GM12891 (cell line): ENCODE measurements at regions not wholly inside any gene's neighbourhood (a gene's known extent, or its start where the extent isn't known, plus 50 kb on each side); places are given as distances from the start of the nearest gene placed in this dataset.

Source experiments
- DNase-seq: peaks from one replicate; pipeline ENCODE4 v3.0.0; 2011; ENCODE audit warnings: low spot score; ENCODE audit not compliant: insufficient read length
- FAIRE-seq: peaks from 2 replicates; lab custom pipeline; 2011; peaks lifted over from hg19 to GRCh38; lab: Jason Lieb, UNC
- PAX5 ChIP-seq: IDR thresholded peaks from 2 replicates; pipeline ENCODE4 v1.6.1; 2011; ENCODE audit warnings: low read length, moderate library complexity, mild to moderate bottlenecking; ENCODE audit not compliant: insufficient read depth, severe bottlenecking
- POLR2A ChIP-seq: IDR thresholded peaks from 2 replicates; pipeline ENCODE4 v1.6.1; 2011; ENCODE audit warnings: low read depth, low read length, control low read depth
- POLR2AphosphoS5 ChIP-seq: IDR thresholded peaks from 2 replicates; pipeline ENCODE4 v1.6.1; 2011; ENCODE audit warnings: low read depth, low read length, control low read depth
- POU2F2 ChIP-seq: IDR thresholded peaks from 2 replicates; pipeline ENCODE4 v1.6.1; 2011; ENCODE audit warnings: low read depth, mild to moderate bottlenecking, control low read depth, low read length, moderate library complexity
- SPI1 ChIP-seq: IDR thresholded peaks from 2 replicates; pipeline ENCODE4 v1.6.1; 2011; ENCODE audit warnings: low read depth, low read length, control low read depth
- TAF1 ChIP-seq: IDR thresholded peaks from 2 replicates; pipeline ENCODE4 v1.6.1; 2011; ENCODE audit warnings: low read depth, low read length, control low read depth

GRCh38 chr3:21109056-21109455, 642.0 kb downstream of the ZNF385D start:
- no peak for TF ChIP-seq TAF1
- TF ChIP-seq POU2F2 = no peak
- TF ChIP-seq SPI1 = no peak
- TF ChIP-seq POLR2AphosphoS5 = no peak
- TF ChIP-seq PAX5 = no peak
- no peak for TF ChIP-seq POLR2A
- FAIRE-seq = no peak

GRCh38 chr3:21105784-21106183, 645.2 kb downstream of the ZNF385D start:
- no peak for FAIRE-seq
- DNase-seq = no peak
- no peak for TF ChIP-seq POLR2AphosphoS5
- no peak for TF ChIP-seq TAF1
- TF ChIP-seq PAX5 = no peak
- TF ChIP-seq POLR2A = no peak
- no peak for TF ChIP-seq POU2F2
- TF ChIP-seq SPI1 = no peak

More at GRCh38 chr3:21109056-21109455, 642.0 kb downstream of the ZNF385D start:
- DNase-seq = no peak

- no peak for TF ChIP-seq SPI1
- TF ChIP-seq POLR2A = no peak
- TF ChIP-seq PAX5 = no peak
- DNase-seq (no peak), FAIRE-seq (no peak)
Observed at GRCh38 chr3:21100656-21101359, 650.2 kb downstream of the ZNF385D start.

GRCh38 chr3:21094686-21095085, 656.3 kb downstream of the ZNF385D start:
- FAIRE-seq = no peak
- DNase-seq = no peak
- no peak for TF ChIP-seq POLR2AphosphoS5
- no peak for TF ChIP-seq TAF1
- no peak for TF ChIP-seq SPI1
- no peak for TF ChIP-seq PAX5
- no peak for TF ChIP-seq POLR2A
- no peak for TF ChIP-seq POU2F2

- no peak for DNase-seq
- no peak for FAIRE-seq
- TF ChIP-seq POLR2AphosphoS5 = no peak
- TF ChIP-seq PAX5 = no peak
- no peak for TF ChIP-seq SPI1
- no peak for TF ChIP-seq POU2F2
- no peak for TF ChIP-seq TAF1
- TF ChIP-seq POLR2A = no peak
Observed at GRCh38 chr3:21073561-21073960, 677.4 kb downstream of the ZNF385D start.

GRCh38 chr3:21067031-21067813, 683.8 kb downstream of the ZNF385D start:
- DNase-seq = no peak
- TF ChIP-seq POLR2AphosphoS5 (no peak), SPI1 (no peak), TAF1 (no peak), PAX5 (no peak), POU2F2 (no peak), POLR2A (no peak)
- FAIRE-seq = no peak

GRCh38 chr3:21062831-21063294, 688.1 kb downstream of the ZNF385D start:
- FAIRE-seq (no peak), DNase-seq (no peak)
- no peak for TF ChIP-seq POU2F2
- no peak for TF ChIP-seq POLR2AphosphoS5
- TF ChIP-seq SPI1 = no peak
- no peak for TF ChIP-seq PAX5
- TF ChIP-seq POLR2A = no peak
- TF ChIP-seq TAF1 = no peak

GRCh38 chr3:21059404-21059803, 691.6 kb downstream of the ZNF385D start:
- TF ChIP-seq SPI1 (no peak), TAF1 (no peak), POLR2AphosphoS5 (no peak), POLR2A (no peak), PAX5 (no peak), POU2F2 (no peak)
- DNase-seq = no peak
- FAIRE-seq = no peak

- no peak for DNase-seq
- TF ChIP-seq POLR2A (no peak), TAF1 (no peak), POU2F2 (no peak), PAX5 (no peak), POLR2AphosphoS5 (no peak), SPI1 (no peak)
- no peak for FAIRE-seq
Observed at GRCh38 chr3:21056293-21056692, 694.7 kb downstream of the ZNF385D start.

- DNase-seq (no peak), FAIRE-seq (no peak)
- no peak for TF ChIP-seq PAX5
- no peak for TF ChIP-seq SPI1
- TF ChIP-seq POU2F2 = no peak
- TF ChIP-seq TAF1 = no peak
- TF ChIP-seq POLR2A = no peak
- no peak for TF ChIP-seq POLR2AphosphoS5
Observed at GRCh38 chr3:21055015-21055414, 696.0 kb downstream of the ZNF385D start.
